ENCODE measurements at regions not wholly inside any gene's neighbourhood (a gene's known extent, or its start where the extent isn't known, plus 50 kb on each side); places are given as distances from the start of the nearest gene placed in this dataset.

DNA sequence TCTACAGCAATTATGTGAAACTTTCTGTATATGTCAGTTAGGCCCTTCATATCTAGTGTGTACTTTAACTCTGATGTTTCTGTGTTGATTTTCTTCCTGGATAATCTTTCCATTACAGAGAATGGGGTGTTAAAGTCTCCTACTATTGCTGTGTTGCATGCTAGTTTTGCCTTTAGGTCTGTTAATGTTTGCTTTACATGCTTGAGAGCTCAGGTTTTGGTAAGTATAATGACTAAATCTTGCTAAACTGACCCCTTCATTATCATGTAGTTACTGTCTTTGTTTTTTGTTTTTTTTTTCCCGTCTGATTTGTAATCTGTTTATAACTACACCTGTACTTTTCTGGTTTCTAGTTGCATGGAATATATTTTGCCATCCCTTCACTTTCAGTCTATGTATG lies 63.6 kb upstream of the UGT2B15 start:
- Histone ChIP-seq H3K9me3 (ENCODE audit: low read depth, low read length) (no peaks in the 10 kb centered on the region), H2AFZ (ENCODE audit: low read length) (no peak overlapping the region), H3K4me2 (ENCODE audit: insufficient read depth, low read length) (no peak overlapping the region), H3K4me1 (ENCODE audit: insufficient read depth, low read length) (no peaks in the 10 kb centered on the region), H3K79me2 (ENCODE audit: insufficient read depth, low read length) (no peaks in the 10 kb centered on the region), H3K27ac (ENCODE audit: low read depth, low read length) (no peak overlapping the region), H4K20me1 (ENCODE audit: insufficient read depth, low read length) (no peaks in the 10 kb centered on the region), H3K27me3 (ENCODE audit: insufficient read depth, low read length) (no peaks in the 10 kb centered on the region), H3K4me3 (ENCODE audit: insufficient read depth, low read length) (no peak overlapping the region), H3K36me3 (ENCODE audit: insufficient read depth, low read length) (no peaks in the 10 kb centered on the region)
- TF ChIP-seq, protein P1, sequence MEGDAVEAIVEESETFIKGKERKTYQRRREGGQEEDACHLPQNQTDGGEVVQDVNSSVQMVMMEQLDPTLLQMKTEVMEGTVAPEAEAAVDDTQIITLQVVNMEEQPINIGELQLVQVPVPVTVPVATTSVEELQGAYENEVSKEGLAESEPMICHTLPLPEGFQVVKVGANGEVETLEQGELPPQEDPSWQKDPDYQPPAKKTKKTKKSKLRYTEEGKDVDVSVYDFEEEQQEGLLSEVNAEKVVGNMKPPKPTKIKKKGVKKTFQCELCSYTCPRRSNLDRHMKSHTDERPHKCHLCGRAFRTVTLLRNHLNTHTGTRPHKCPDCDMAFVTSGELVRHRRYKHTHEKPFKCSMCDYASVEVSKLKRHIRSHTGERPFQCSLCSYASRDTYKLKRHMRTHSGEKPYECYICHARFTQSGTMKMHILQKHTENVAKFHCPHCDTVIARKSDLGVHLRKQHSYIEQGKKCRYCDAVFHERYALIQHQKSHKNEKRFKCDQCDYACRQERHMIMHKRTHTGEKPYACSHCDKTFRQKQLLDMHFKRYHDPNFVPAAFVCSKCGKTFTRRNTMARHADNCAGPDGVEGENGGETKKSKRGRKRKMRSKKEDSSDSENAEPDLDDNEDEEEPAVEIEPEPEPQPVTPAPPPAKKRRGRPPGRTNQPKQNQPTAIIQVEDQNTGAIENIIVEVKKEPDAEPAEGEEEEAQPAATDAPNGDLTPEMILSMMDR (IDR thresholded peaks at IDR 0.05; ENCODE audit: extremely low read depth, low read depth, low read length) = no peak
- no peak for DNase-seq (ENCODE audit: insufficient read length, low spot score, missing footprints)

DNA sequence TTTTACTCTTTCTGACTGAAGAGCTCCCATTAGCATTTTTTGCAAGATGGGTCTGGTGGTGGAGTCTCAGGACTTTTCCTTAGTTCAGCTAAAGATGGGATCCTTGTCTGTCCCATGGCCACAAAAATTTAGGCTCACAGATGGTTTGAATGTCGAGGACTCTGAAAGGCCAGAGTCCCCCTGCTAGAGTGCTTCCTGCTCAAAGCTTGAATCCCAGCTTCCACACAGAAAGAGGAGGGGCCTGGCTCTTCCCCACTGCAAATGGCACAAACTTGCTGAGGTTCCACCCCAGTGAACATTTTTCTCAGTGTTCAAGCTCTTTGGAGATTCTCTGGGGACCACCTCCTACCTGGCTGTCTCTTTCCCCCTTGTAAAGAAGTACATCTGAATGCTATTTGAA lies 64.7 kb upstream of the UGT2B15 start:
- DNase-seq (ENCODE audit: insufficient read length, low spot score, missing footprints) = no peak
- no peaks in the 10 kb centered on the region for H3K79me2 ChIP-seq (ENCODE audit: insufficient read depth, low read length)
- H4K20me1 ChIP-seq (ENCODE audit: insufficient read depth, low read length) = no peaks in the 10 kb centered on the region
- no peak overlapping the region for H2AFZ ChIP-seq (ENCODE audit: low read length)
- no peaks in the 10 kb centered on the region for H3K36me3 ChIP-seq (ENCODE audit: insufficient read depth, low read length)
- no peaks in the 10 kb centered on the region for H3K4me1 ChIP-seq (ENCODE audit: insufficient read depth, low read length)
- no peak overlapping the region for H3K4me2 ChIP-seq (ENCODE audit: insufficient read depth, low read length)
- no peaks in the 10 kb centered on the region for H3K27me3 ChIP-seq (ENCODE audit: insufficient read depth, low read length)
- H3K9me3 ChIP-seq (ENCODE audit: low read depth, low read length) = no peaks in the 10 kb centered on the region
- TF ChIP-seq, protein P1 (IDR thresholded peaks at IDR 0.05; ENCODE audit: extremely low read depth, low read depth, low read length) = no peak
- no peak overlapping the region for H3K4me3 ChIP-seq (ENCODE audit: insufficient read depth, low read length)
- H3K27ac ChIP-seq (ENCODE audit: low read depth, low read length) = no peak overlapping the region

DNA sequence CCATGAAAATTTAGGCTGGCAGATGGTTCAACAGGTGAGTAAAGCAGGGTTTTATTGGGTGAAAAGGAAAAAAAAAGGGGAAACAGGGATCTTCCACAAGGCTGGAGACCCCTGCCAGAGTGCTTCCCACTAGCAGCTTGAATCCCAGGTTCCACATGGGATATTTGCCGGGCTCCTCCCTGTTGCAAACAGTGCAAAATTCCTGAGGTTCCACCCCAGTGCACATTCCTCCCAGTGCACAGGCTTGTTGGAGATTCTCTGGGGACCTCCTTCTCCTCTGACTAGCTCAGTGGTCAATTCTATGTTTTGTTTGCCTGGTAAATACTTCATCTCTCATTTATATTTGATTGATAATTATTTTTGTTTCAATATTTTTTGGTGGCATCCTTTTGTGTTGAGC lies 66.4 kb upstream of the UGT2B15 start:
- TF ChIP-seq, protein P1 (IDR thresholded peaks at IDR 0.05; ENCODE audit: extremely low read depth, low read depth, low read length) = no peak
- no peaks in the 10 kb centered on the region for H3K9me3 ChIP-seq (ENCODE audit: low read depth, low read length)
- H3K4me3 ChIP-seq (ENCODE audit: insufficient read depth, low read length) = no peak overlapping the region
- no peaks in the 10 kb centered on the region for H3K36me3 ChIP-seq (ENCODE audit: insufficient read depth, low read length)
- no peak overlapping the region for H2AFZ ChIP-seq (ENCODE audit: low read length)
- no peaks in the 10 kb centered on the region for H3K79me2 ChIP-seq (ENCODE audit: insufficient read depth, low read length)
- H3K27me3 ChIP-seq (ENCODE audit: insufficient read depth, low read length) = no peaks in the 10 kb centered on the region
- no peaks in the 10 kb centered on the region for H4K20me1 ChIP-seq (ENCODE audit: insufficient read depth, low read length)
- DNase-seq (ENCODE audit: insufficient read length, low spot score, missing footprints) = no peak
- no peak overlapping the region for H3K27ac ChIP-seq (ENCODE audit: low read depth, low read length)
- H3K4me2 ChIP-seq (ENCODE audit: insufficient read depth, low read length) = no peak overlapping the region
- H3K4me1 ChIP-seq (ENCODE audit: insufficient read depth, low read length) = no peaks in the 10 kb centered on the region

DNA sequence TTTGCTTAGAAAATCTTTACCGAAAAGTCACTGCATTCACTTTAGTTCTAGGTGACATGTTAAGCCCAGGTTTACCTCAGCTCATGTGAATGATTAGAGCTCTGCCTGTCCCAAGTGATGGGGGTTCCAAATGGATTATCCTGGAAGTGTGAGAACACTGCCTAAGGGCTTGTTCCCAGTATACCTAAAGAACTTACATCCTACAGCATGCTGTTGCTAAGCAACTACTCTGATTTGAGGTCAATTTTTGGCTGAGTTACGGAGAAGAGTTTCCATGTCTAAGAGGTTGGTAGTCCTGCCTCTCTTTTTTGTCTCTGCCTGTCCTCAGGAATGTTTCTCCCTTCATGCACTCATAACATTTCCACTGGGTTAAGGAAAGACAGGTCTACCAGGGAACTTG lies 67.6 kb upstream of the UGT2B15 start:
- Histone ChIP-seq H2AFZ (ENCODE audit: low read length) (no peak overlapping the region), H3K4me2 (ENCODE audit: insufficient read depth, low read length) (no peak overlapping the region), H3K36me3 (ENCODE audit: insufficient read depth, low read length) (no peaks in the 10 kb centered on the region), H3K27ac (ENCODE audit: low read depth, low read length) (no peak overlapping the region), H3K79me2 (ENCODE audit: insufficient read depth, low read length) (no peaks in the 10 kb centered on the region), H3K4me3 (ENCODE audit: insufficient read depth, low read length) (no peak overlapping the region), H3K27me3 (ENCODE audit: insufficient read depth, low read length) (no peaks in the 10 kb centered on the region), H3K9me3 (ENCODE audit: low read depth, low read length) (no peaks in the 10 kb centered on the region), H4K20me1 (ENCODE audit: insufficient read depth, low read length) (no peaks in the 10 kb centered on the region), H3K4me1 (ENCODE audit: insufficient read depth, low read length) (no peaks in the 10 kb centered on the region)
- TF ChIP-seq, protein P1 (IDR thresholded peaks at IDR 0.05; ENCODE audit: extremely low read depth, low read depth, low read length) = no peak
- no peak for DNase-seq (ENCODE audit: insufficient read length, low spot score, missing footprints)

All from osteoblast (primary cell).